ENCODE measurements at regions not wholly inside any gene's neighbourhood (a gene's known extent, or its start where the extent isn't known, plus 50 kb on each side); places are given as distances from the start of the nearest gene placed in this dataset.

DNA sequence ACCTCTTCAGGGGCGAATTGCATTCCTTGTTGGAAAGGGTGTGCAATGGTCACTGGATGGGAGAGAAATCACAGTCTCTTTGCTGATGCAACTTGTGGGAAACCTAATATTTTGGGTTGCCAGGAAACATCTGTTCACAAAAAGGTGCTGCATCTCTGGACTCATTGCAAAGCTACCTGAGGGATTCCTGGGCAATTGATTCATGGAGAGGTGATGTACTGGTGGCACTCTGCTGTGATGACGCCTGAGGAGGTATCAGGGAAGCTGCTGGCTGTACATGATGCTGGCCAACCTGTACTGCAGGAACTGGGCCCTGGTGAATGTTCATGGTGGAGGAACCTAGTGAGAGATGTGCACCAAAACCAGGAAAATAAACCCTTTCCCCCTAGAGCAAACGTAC lies 516.0 kb upstream of the SPHKAP start:
- Histone ChIP-seq H3K4me3 (no peak overlapping the region), H3K36me3 (no peaks in the 10 kb centered on the region), H3K9me3 (no peaks in the 10 kb centered on the region), H3K4me1 (no peaks in the 10 kb centered on the region), H3K27me3 (no peaks in the 10 kb centered on the region), H3K27ac (replicated peaks in 1 of 4) (no peak overlapping the region)
- TF ChIP-seq, protein P1, sequence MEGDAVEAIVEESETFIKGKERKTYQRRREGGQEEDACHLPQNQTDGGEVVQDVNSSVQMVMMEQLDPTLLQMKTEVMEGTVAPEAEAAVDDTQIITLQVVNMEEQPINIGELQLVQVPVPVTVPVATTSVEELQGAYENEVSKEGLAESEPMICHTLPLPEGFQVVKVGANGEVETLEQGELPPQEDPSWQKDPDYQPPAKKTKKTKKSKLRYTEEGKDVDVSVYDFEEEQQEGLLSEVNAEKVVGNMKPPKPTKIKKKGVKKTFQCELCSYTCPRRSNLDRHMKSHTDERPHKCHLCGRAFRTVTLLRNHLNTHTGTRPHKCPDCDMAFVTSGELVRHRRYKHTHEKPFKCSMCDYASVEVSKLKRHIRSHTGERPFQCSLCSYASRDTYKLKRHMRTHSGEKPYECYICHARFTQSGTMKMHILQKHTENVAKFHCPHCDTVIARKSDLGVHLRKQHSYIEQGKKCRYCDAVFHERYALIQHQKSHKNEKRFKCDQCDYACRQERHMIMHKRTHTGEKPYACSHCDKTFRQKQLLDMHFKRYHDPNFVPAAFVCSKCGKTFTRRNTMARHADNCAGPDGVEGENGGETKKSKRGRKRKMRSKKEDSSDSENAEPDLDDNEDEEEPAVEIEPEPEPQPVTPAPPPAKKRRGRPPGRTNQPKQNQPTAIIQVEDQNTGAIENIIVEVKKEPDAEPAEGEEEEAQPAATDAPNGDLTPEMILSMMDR (IDR thresholded peaks at IDR 0.05): no peak
- TF ChIP-seq POLR2A (IDR thresholded peaks at IDR 0.05; ENCODE audit: low read depth) (no peak), POLR2AphosphoS5 (IDR thresholded peaks at IDR 0.05) (no peak), EP300 (IDR thresholded peaks at IDR 0.05) (no peak)
- 83% methylated on average over 3 of the region's 3 CpGs for WGBS
- no peak for DNase-seq (ENCODE audit: extremely low spot score)
- intact Hi-C loops (cut with DNase I): no loop called here

DNA sequence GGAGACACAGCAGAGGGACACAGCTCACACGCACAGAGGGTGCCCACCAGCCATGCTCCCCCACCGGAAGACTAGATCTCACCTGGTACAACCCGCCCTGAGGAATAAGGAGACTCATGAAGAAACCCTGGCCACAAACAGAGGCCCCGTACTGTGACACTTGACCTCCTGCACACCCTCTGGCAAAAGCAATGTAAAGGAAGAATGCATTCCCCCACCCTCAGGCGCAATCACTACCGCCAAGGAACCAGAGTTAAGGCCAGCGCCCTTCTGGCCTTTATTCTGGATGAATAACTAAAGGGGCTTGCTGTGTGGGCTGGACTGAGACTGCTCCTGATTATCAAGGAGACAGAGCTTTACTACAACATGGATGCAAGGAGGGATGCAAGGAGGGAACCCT lies 509.2 kb upstream of the SPHKAP start:
- 68% methylated on average over 7 of the region's 7 CpGs for WGBS
- intact Hi-C loops (cut with DNase I): no loop called here
- no peaks in the 10 kb centered on the region for H3K4me1 ChIP-seq

DNA sequence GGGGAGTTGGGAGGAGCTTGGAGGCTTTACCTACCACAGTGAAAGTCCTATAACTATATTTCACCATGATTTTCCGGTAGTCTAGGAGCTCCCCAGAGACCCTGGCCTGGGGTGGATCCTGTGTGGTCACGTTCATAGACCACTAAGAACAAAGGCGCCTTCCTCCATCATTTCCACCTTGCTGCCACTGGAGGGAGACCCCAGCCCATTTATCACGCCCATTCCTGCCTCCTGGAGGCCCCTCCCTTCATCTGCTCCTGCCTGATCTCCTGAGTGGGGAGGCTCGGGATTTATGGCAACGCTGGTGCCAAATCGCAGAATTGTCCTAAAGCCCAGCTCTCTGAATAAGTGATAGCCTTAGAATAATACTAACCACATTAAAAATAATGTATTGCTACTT lies 507.6 kb upstream of the SPHKAP start:
- H3K4me3 ChIP-seq: no peak overlapping the region
- intact Hi-C loops (cut with DNase I): no loop called here
- WGBS: 28% methylated on average over 7 of the region's 7 CpGs
- no peak for TF ChIP-seq POLR2A (IDR thresholded peaks at IDR 0.05; ENCODE audit: low read depth)
- DNase-seq (ENCODE audit: extremely low spot score): no peak
- H3K9me3 ChIP-seq: no peaks in the 10 kb centered on the region
- no peaks in the 10 kb centered on the region for H3K36me3 ChIP-seq
- no peaks in the 10 kb centered on the region for H3K27me3 ChIP-seq
- H3K27ac ChIP-seq (replicated peaks in 1 of 4): no peak overlapping the region
- H3K4me1 ChIP-seq: no peaks in the 10 kb centered on the region

More for the DNA sequence above, 509.2 kb upstream of the SPHKAP start:
- Histone ChIP-seq H3K9me3 (no peaks in the 10 kb centered on the region), H3K4me3 (no peak overlapping the region), H3K27me3 (no peaks in the 10 kb centered on the region), H3K36me3 (no peaks in the 10 kb centered on the region), H3K27ac (replicated peaks in 1 of 4) (no peak overlapping the region)
- TF ChIP-seq POLR2AphosphoS5 (IDR thresholded peaks at IDR 0.05) (no peak), POLR2A (IDR thresholded peaks at IDR 0.05; ENCODE audit: low read depth) (no peak), EP300 (IDR thresholded peaks at IDR 0.05) (no peak)
- TF ChIP-seq, protein P1 (IDR thresholded peaks at IDR 0.05): no peak
- DNase-seq (ENCODE audit: extremely low spot score): no peak

DNA sequence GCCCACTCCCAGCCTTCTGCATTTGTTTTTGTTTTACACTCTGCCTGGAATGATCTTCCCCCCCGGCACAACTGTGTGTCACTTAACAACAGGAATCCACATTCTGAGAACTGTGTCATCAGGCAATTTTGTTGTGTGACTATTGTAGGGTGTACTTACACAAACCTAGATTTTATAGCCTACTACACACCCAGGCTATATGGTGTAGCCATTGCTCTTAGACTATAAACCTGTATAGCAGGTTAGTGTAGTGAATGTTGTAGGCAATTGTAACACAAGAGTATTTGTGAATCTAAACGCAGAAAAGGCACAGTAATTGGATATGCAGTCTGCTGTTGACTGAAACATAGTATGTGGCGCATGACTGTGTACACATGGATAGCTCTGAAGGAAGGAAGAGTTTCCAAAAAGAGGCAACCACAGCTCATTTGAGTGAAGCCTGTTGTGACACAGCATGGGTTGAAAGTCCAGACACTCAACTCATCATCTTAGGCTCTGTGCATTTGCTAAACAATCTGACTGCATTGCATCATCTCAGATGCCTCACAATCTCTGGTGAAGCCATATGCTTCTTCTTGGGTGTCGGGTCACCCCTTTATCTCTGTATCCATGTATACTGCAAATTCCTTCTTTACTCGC lies 506.6 kb upstream of the SPHKAP start:
- Histone ChIP-seq H3K9me3 (no peaks in the 10 kb centered on the region), H3K4me1 (no peaks in the 10 kb centered on the region), H3K27ac (replicated peaks in 1 of 4) (no peak overlapping the region), H3K4me3 (no peak overlapping the region), H3K36me3 (no peaks in the 10 kb centered on the region), H3K27me3 (no peaks in the 10 kb centered on the region)
- intact Hi-C loops (cut with DNase I): no loop called here
- TF ChIP-seq, protein P1 (IDR thresholded peaks at IDR 0.05): no peak
- TF ChIP-seq POLR2A (IDR thresholded peaks at IDR 0.05; ENCODE audit: low read depth): no peak
- TF ChIP-seq POLR2AphosphoS5 (IDR thresholded peaks at IDR 0.05): no peak
- TF ChIP-seq EP300 (IDR thresholded peaks at IDR 0.05): no peak
- no peak for DNase-seq (ENCODE audit: extremely low spot score)
- WGBS: 74% methylated on average over 5 of the region's 5 CpGs

DNA sequence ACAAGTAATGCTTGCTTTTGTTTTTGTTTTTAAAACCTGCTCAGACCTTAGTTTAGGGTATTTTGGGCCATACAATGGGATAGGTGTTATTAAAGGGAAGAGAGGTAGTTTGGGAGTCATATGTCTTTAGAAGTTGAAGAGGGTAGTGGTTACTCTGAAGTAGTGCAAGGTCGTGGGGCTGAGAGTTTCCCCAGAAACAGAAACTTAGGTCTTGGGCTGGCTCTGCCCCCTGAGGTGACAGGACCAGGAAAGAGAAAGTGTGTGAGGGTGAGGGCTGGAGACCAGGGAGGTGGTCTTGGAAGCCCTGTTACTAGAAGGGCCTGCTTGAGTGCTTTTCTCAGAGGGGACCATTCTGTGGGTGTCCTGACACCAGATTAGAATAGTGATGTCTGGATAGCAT lies 500.5 kb upstream of the SPHKAP start:
- DNase-seq (ENCODE audit: extremely low spot score): no peak
- TF ChIP-seq POLR2AphosphoS5 (IDR thresholded peaks at IDR 0.05) (no peak), EP300 (IDR thresholded peaks at IDR 0.05) (no peak), POLR2A (IDR thresholded peaks at IDR 0.05; ENCODE audit: low read depth) (no peak)
- TF ChIP-seq, protein P1 (IDR thresholded peaks at IDR 0.05): no peak
- no peak overlapping the region for H3K27ac ChIP-seq (replicated peaks in 1 of 4)
- no peaks in the 10 kb centered on the region for H3K27me3 ChIP-seq
- no peaks in the 10 kb centered on the region for H3K9me3 ChIP-seq
- intact Hi-C loops (cut with DNase I): no loop called here
- 41% methylated on average over 1 of the region's 1 CpG for WGBS
- no peaks in the 10 kb centered on the region for H3K4me1 ChIP-seq
- no peaks in the 10 kb centered on the region for H3K36me3 ChIP-seq
- H3K4me3 ChIP-seq: no peak overlapping the region
